GM23338 (cell line): ENCODE measurements at regions not wholly inside any gene's neighbourhood (a gene's known extent, or its start where the extent isn't known, plus 50 kb on each side); places are given as distances from the start of the nearest gene placed in this dataset.
A peak's percentile ranks its signal among the peaks of the same experiment; 100 is the strongest.

Experiments
- ATAC-seq: fragments of 200-7000 bp; cut with Tn5 transposase; 3 replicates; pipeline ENCODE4 v1.9.1; 2020
- DNase-seq: peaks from one replicate; pipeline ENCODE4 v3.0.0-alpha.2; 2015; ENCODE audit warnings: low spot score
- H2AFZ ChIP-seq: fragments of 200-600 bp; sonication (generic); 2 replicates; pipeline ENCODE4 v1.8.0; 2016; ENCODE audit warnings: antibody characterized with exemption, mild to moderate bottlenecking, moderate library complexity
- H3F3A ChIP-seq: fragments of 200-600 bp; sonication (generic); replicated peaks from 2 replicates; pipeline ENCODE4 v1.8.0; 2017; ENCODE audit warnings: antibody characterized with exemption, mixed run types, low read depth
- H3K27ac ChIP-seq: fragments of 200-600 bp; sonication (generic); 2 replicates; pipeline ENCODE4 v1.6.1; 2016; ENCODE audit warnings: low read depth
- H3K27me3 ChIP-seq: fragments of 200-600 bp; sonication (generic); 2 replicates; pipeline ENCODE4 v1.8.0; 2016; ENCODE audit warnings: mild to moderate bottlenecking, mixed run types, moderate library complexity; ENCODE audit not compliant: insufficient read depth
- H3K36me3 ChIP-seq: fragments of 200-600 bp; sonication (generic); 2 replicates; pipeline ENCODE4 v1.8.0; 2016; ENCODE audit warnings: mild to moderate bottlenecking; ENCODE audit not compliant: insufficient read depth
- H3K4me1 ChIP-seq: fragments of 200-600 bp; sonication (generic); 2 replicates; pipeline ENCODE4 v1.8.0; 2016; ENCODE audit warnings: mild to moderate bottlenecking, moderate library complexity; ENCODE audit not compliant: insufficient read depth
- H3K4me2 ChIP-seq: fragments of 200-600 bp; sonication (generic); 2 replicates; pipeline ENCODE4 v1.7.1; 2017; ENCODE audit warnings: mixed run types
- H3K4me3 ChIP-seq: fragments of 200-600 bp; sonication (generic); 2 replicates; pipeline ENCODE4 v1.6.1; 2016; ENCODE audit warnings: mixed run types
- H3K79me2 ChIP-seq: fragments of 200-600 bp; sonication (generic); replicated peaks from 2 replicates; pipeline ENCODE4 v1.8.0; 2017; ENCODE audit warnings: mild to moderate bottlenecking; ENCODE audit not compliant: insufficient read depth
- H3K9me2 ChIP-seq: fragments of 200-600 bp; sonication (generic); 2 replicates; pipeline ENCODE4 v1.8.0; 2017; ENCODE audit not compliant: insufficient read depth
- H4K20me1 ChIP-seq: fragments of 200-600 bp; sonication (generic); replicated peaks from 2 replicates; pipeline ENCODE4 v1.8.0; 2017; ENCODE audit warnings: mild to moderate bottlenecking; ENCODE audit not compliant: insufficient read depth
- H3K27ac Mint-ChIP-seq: 2 replicates; pipeline ENCODE4 v1.8.0; 2020; ENCODE audit warnings: inconsistent platforms, mild to moderate bottlenecking, moderate library complexity, mixed read lengths
- H3K27me3 Mint-ChIP-seq: 3 replicates; pipeline ENCODE4 v1.8.0; 2022; ENCODE audit warnings: low read depth, mild to moderate bottlenecking, moderate library complexity, mixed read lengths, inconsistent platforms; ENCODE audit not compliant: insufficient read depth, poor library complexity
- H3K36me3 Mint-ChIP-seq: 3 replicates; pipeline ENCODE4 v1.8.0; 2021; ENCODE audit warnings: low read depth, mild to moderate bottlenecking, inconsistent platforms, moderate library complexity, mixed read lengths
- H3K4me1 Mint-ChIP-seq: 3 replicates; pipeline ENCODE4 v1.8.0; 2020; ENCODE audit warnings: mild to moderate bottlenecking, inconsistent platforms, mixed read lengths
- H3K4me3 Mint-ChIP-seq: 3 replicates; pipeline ENCODE4 v1.8.0; 2021; ENCODE audit warnings: moderate library complexity, mild to moderate bottlenecking, inconsistent platforms, mixed read lengths
- H3K9me3 Mint-ChIP-seq: 3 replicates; pipeline ENCODE4 v1.8.0; 2020; ENCODE audit warnings: moderate library complexity, mild to moderate bottlenecking, inconsistent platforms, mixed read lengths
- CREB1 ChIP-seq: fragments of 250-450 bp; sonication (Bioruptor Pico); IDR thresholded peaks from 2 replicates; pipeline ENCODE4 v1.5.0; 2020; ENCODE audit warnings: low read depth, mild to moderate bottlenecking, moderate library complexity
- CTCF ChIP-seq, 2 experiments: fragments of 200-600 bp in 1 of 2; sonication (generic) in 1 of 2; conservative IDR thresholded peaks; 2 replicates each; pipeline versions ENCODE4 v1.5.1 to v1.6.1; 2016 to 2017; ENCODE audit warnings: antibody characterized with exemption in 2 of 2, low read depth in 2 of 2, mild to moderate bottlenecking in 2 of 2, moderate library complexity in 1 of 2
- ETS1 ChIP-seq: IDR thresholded peaks from 2 replicates; pipeline ENCODE4 v1.6.1; 2016; ENCODE audit warnings: antibody characterized with exemption
- JUNB ChIP-seq: IDR thresholded peaks from one replicate; pipeline ENCODE4 v1.6.1; 2016; ENCODE audit warnings: antibody characterized with exemption; ENCODE audit not compliant: unreplicated experiment
- NANOG ChIP-seq: IDR thresholded peaks from 2 replicates; pipeline ENCODE4 v1.6.1; 2016; ENCODE audit warnings: antibody characterized with exemption, borderline replicate concordance
- REST ChIP-seq: IDR thresholded peaks from one replicate; pipeline ENCODE4 v1.6.1; 2018; ENCODE audit warnings: antibody characterized with exemption; ENCODE audit not compliant: unreplicated experiment
- STAT1 ChIP-seq: IDR thresholded peaks from one replicate; pipeline ENCODE4 v1.6.1; 2016; ENCODE audit warnings: antibody characterized with exemption; ENCODE audit not compliant: unreplicated experiment
- ZNF114 ChIP-seq: fragments of 250-450 bp; sonication (Bioruptor Pico); IDR thresholded peaks from 2 replicates; pipeline ENCODE4 v1.5.0; 2020; ENCODE audit warnings: mild to moderate bottlenecking, moderate library complexity
- ZNF331 ChIP-seq: fragments of 250-450 bp; sonication (Bioruptor Pico); IDR thresholded peaks from 2 replicates; pipeline ENCODE4 v1.5.0; 2020; ENCODE audit warnings: low read depth, mild to moderate bottlenecking, moderate library complexity
- ZNF462 ChIP-seq: fragments of 250-450 bp; sonication (Bioruptor Pico); IDR thresholded peaks from 2 replicates; pipeline ENCODE4 v1.5.0; 2020; ENCODE audit warnings: mild to moderate bottlenecking, moderate library complexity

- no peak for TF ChIP-seq CTCF (conservative IDR thresholded peaks at IDR 0.05; ENCODE audit: low read depth in 2 of 2)
- TF ChIP-seq ETS1: no peak
- no peak for TF ChIP-seq ZNF114 (CRISPR knock-in tag)
These were observed 165.5 kb upstream of the PFN2 start (continued) for GRCh38 chr3:150136242-150136641.

GRCh38 chr3:150135287-150135721 is 164.6 kb upstream of the PFN2 start:
- no peak overlapping the region for H3K27ac Mint-ChIP-seq
- TF ChIP-seq NANOG (no peak), ZNF331 (CRISPR knock-in tag) (no peak), REST (no peak), ETS1 (no peak), ZNF462 (CRISPR knock-in tag) (0 out of 2 replicates have a peak, but pooled peaks have one; percentile 47), JUNB (no peak), CREB1 (CRISPR knock-in tag) (no peak), STAT1 (no peak)

More at GRCh38 chr3:150135287-150135721, 164.6 kb upstream of the PFN2 start:
- no peak overlapping the region for H3K4me3 ChIP-seq
- no peak overlapping the region for H3K4me2 ChIP-seq
- Mint-ChIP-seq H3K27me3 (no peaks in the 10 kb centered on the region), H3K36me3 (no peaks in the 10 kb centered on the region), H3K4me1 (peaks cover 21% of the 10 kb centered on the region), H3K9me3 (no peaks in the 10 kb centered on the region), H3K4me3 (no peak overlapping the region)
- no peaks in the 10 kb centered on the region for H4K20me1 ChIP-seq
- DNase-seq: no peak
- H3K27me3 ChIP-seq: no peaks in the 10 kb centered on the region
- H3K36me3 ChIP-seq: no peaks in the 10 kb centered on the region; the same call in 1 of the 2 replicates
- H3K27ac ChIP-seq: no peak overlapping the region
- no peak for ATAC-seq
- H3K79me2 ChIP-seq: no peaks in the 10 kb centered on the region
- H3K9me2 ChIP-seq: peaks cover 19% of the 10 kb centered on the region
- H3F3A ChIP-seq: no peaks in the 10 kb centered on the region
- H2AFZ ChIP-seq: no peak overlapping the region
- peaks cover 18% of the 10 kb centered on the region for H3K4me1 ChIP-seq
